GM18517 (cell line): ENCODE measurements at regions not wholly inside any gene's neighbourhood (a gene's known extent, or its start where the extent isn't known, plus 50 kb on each side); places are given as distances from the start of the nearest gene placed in this dataset.

Experiments
- ATAC-seq: cut with Tn5 transposase; IDR thresholded peaks from one replicate; pipeline ENCODE4 v1.9.1; 2021; ENCODE audit warnings: mild to moderate bottlenecking, moderate library complexity; ENCODE audit not compliant: unreplicated experiment

DNA sequence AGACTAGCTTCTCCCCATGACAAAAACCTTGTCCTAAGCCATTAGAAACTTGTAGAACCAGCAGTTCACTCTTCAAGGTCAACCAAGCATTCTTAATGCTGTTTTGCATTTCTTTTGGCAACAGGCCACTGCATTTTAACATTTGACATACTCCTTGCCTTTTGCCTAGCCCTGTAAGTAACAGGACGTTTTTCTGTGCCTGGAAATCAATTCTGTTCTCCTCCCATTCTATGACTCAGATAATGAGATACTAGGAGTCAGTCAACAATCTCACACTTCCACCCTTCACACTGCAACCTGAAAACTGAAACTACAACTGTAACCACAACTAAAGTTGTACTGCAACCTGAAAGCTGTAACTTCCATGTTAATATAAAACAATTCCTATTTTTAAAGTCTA, 268.7 kb downstream of the MZT1 start:
- no peak for ATAC-seq

DNA sequence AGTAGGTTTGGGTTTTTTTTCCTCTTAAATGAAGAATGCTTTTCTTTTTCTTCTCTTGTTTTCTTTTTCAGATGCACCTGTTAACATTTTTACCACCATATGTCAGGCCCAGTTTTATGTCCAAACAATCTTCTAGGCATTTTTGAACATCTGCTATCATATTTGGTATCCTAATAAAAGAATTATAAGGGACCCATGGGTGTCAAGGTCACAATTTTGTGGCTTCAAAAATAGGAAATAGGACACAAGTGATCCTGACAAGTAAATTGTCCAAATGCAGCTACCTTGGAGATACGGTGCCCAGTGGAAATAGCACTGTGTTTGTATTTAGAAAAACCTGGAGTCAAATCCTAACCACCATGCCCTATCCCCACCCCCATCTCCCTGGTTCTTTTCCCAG, 270.3 kb downstream of the MZT1 start:
- ATAC-seq, result no peak

- ATAC-seq, result no peak
Measured at GRCh38 chr13:72456486-72456885, 270.9 kb downstream of the MZT1 start.

- ATAC-seq, result no peak
Measured at GRCh38 chr13:72453161-72453560, 274.3 kb downstream of the MZT1 start.

DNA sequence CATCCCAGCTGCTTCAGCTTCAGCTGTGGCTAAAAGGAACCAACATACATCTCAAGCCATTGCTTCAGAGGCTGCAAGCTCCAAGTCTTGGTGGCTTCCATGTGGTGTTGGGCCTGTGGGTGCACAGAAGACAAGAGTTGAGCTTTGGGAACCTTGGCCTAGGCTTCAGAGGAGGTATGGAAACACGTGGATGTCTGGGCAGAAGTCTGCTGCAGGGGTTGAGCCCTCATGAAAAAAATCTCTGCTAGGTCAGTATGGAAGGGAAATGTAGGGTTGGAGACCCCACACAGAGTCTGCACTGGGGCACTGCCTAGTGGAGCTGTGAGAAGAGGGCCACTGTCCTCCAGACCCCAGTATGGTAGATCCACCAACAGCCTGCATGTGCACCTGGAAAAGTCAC, 279.3 kb downstream of the MZT1 start:
- ATAC-seq, result no peak

GRCh38 chr13:72444999-72445398, 282.4 kb downstream of the MZT1 start:
- ATAC-seq, result no peak

- ATAC-seq, result no peak
Measured at GRCh38 chr13:72437458-72437857, 290.0 kb downstream of the MZT1 start.

DNA sequence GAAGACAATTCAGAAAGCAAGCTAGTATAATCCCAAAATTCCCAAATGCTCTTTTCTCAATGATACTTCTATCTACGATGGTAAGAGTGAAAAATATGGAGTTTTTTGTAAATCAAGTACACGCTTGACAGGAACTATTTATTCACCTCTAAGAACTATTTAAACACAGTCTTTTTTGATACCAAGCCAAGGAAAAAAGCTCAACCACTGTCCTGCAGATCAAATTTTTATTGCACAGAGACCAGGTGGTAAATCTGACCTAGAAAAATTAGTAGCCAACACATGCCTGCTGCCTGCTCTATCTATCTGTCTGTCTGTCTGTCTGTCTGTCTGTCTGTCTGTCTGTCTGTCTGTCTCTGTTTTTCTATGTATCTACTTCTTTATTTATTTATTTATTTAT, 292.2 kb downstream of the MZT1 start:
- ATAC-seq, result no peak

- ATAC-seq, result no peak
Measured at GRCh38 chr13:72431981-72432682, 295.3 kb downstream of the MZT1 start.

DNA sequence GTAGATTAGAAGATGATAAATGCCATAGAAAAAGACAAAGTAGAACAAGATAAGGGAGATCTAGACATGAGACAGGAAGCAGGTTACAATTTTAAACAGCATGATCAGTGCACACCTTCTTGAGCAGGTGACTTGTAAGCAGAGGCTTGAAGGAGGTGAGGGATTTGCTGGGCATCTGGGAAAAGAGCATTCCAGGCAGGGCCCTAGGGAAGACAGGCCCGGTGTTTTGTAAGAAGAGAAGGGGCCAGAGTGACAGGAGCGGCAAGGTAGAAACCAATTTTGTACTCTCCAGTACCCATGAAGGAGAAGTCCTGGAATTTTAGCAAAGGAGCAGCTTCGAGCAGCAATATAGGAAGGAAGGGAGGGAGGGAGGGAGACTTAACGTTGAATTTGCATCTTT, 296.5 kb downstream of the MZT1 start:
- ATAC-seq, result no peak

DNA sequence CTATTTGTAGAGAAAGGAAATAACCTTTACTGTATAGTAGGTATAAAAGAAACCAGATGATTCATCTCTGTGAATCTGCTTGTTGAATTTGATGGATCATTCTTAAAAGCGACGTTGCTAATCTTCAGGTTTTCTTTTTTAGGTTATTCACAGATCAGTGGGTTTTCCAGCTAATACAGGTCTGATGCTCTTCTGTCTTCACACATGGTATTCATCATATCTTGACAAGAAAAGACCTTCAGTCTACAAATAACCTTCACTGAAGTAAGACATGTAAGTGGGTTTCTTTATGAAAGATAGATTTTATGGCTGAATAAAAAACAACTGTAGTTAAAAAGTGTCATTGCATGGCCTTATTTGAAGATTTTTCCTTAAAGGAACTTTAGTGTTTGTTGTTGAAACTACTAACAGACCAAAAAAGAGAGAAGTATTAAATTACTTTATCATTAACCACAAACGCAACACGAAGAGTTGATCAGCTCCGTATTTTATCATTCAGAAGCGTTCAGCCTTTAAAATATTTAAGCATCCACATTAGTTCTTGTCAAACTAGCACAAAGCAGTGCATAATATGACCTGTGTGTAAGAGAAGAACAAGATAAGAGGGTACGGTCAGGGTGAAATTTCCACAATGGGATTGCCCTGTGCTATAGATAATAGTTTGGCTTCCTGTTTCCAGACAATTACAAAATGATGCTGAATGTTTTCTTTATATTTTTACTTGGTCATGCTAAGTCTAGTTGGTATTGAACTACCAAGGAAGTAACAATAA, 299.5 kb downstream of the MZT1 start:
- no peak for ATAC-seq

- ATAC-seq, result no peak
Measured at GRCh38 chr13:72424059-72424458, 303.4 kb downstream of the MZT1 start.

DNA sequence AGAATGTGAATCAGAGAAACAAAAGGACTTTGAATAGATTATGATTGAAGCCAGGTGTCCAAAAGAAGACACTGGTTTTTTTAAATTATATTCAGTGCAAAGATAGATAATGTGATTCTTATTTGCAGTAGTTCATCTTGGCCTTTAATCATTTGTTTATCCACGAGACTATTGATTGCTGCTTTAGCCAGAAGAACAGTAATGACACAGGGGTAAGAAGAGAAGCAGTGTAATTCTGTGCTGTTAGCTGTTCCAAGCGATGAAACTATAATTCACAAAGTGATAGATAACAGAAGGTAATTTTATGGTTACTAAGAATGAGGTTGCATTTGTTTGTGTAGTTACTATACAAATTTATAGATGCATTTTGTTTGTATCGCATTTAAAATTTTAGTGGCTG, 311.6 kb downstream of the MZT1 start:
- no peak for ATAC-seq

DNA sequence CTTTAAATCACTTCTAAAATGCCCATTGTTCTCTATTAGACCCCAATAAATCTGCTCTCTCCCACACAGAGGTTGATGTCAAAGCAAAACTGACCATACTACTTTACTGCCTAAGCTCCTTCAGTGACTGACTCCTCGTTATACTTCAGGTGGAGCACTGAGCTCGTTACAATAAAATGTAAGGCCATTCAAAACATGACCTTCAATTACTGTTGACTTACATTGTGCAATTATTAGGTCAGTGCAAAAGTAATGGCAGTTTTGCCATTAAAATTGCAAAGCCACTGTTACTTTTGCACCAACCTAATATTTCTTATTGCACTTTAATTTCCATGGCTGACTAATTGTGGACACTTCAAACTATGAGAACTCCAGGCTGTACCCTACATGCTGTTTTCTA, 314.9 kb downstream of the MZT1 start:
- ATAC-seq, result no peak

DNA sequence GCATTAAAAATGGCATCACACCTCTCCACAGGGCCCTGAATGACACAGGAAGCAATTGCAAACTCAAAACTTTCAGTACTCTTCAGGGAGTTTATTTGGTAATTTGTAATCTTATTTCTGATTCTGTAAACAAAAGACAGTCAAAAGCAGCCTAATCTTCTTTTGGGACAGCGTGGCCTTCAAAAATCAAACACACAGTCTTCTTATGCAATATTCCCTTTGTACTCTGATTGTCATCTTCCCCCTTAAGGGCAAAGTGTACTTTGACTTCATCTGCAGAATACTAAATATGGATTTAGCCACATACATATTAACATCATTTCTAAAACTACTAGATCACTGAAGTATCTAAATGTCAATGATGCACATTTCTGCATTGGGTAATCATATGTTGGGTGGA, 322.0 kb downstream of the MZT1 start:
- no peak for ATAC-seq

GRCh38 chr13:72403396-72404010, 323.9 kb downstream of the MZT1 start:
- no peak for ATAC-seq

DNA sequence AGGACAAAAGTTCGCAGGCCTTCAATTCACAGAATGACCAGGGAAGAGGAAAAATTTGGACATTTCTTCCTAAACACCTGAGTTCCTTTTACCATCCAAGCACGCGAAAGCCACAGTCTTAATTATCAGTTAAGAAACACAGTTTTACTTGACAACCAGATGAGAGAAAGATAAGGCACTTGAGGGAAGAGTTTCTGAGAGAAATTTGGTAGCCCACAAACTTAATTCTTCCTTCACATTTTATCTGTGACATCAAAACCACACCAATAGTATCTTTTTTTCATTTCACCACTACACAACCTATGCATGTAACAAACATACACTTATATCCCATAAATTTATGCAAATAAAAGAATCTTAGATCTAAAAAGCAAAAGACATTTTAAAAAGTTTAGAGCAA, 326.6 kb downstream of the MZT1 start:
- no peak for ATAC-seq

DNA sequence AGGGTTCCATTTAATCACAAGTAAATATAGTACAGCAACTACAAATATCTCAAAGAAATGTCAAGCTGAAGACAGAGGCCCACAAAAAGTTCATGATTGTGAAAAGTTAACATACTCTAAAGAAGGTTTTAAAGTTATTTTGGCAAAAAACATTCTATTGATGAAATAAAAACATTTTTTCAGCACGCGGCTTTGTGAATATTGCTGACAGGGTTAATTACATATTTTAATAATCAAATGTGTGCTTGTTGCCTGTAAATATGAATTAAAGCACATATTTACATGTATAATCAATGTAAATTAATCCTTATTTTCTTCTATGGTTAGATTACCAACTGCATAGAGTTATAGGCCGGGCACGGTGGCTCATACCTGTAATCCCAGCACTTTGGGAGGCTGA, 328.1 kb downstream of the MZT1 start:
- no peak for ATAC-seq

DNA sequence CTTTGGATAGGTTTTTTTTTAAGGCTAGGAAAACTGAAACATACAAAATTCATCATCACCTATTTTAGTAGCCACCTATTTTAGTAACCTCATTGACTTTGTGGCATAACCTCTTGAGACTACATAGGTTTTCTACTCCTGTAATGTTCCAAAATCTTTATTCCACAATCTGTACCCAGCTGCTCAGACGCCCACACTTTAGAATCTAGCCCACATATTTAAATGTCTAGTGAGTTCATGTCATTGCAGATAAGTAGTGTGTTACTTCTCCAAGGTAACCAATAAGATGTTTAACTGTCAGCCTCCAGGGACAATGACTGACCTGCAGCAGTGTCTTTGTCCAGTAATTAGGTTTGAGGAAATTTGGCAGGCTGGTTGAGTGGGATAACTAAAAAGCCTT, 330.2 kb downstream of the MZT1 start:
- ATAC-seq, result no peak

DNA sequence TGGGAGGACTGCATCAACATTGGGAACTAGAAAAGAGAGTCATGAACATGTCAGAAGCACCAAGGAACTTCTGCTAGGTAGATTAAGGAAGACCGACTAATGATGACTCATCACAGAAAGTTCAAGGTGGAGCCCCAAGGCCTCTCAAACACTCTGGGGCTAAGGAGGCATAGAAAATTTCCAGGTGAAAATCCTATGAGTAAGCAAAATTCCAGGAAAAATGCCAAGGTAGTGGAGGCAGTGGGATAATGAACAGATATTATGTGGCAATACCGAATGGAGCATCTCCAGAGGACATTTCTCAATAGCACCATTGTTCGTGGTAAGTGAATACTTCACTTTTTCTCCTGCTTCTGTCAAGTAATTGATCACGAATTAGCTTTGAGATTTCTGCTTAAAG, 336.5 kb downstream of the MZT1 start:
- no peak for ATAC-seq

- ATAC-seq, result no peak
Measured at GRCh38 chr13:72386138-72386684, 341.2 kb downstream of the MZT1 start.

- ATAC-seq, result no peak
Measured at GRCh38 chr13:72384879-72385278, 342.6 kb downstream of the MZT1 start.
